Mesenchymal stem cell (in vitro differentiated cells and primary cell): ENCODE measurements at regions not wholly inside any gene's neighbourhood (a gene's known extent, or its start where the extent isn't known, plus 50 kb on each side); places are given as distances from the start of the nearest gene placed in this dataset.
A peak's percentile ranks its signal among the peaks of the same experiment; 100 is the strongest.

Experiments
- DNase-seq: peaks from one replicate; pipeline ENCODE4 v3.0.0-alpha.2; 2013
- H2AFZ ChIP-seq: one replicate; pipeline ENCODE4 v1.6.1; 2013; ENCODE audit warnings: low read depth, mild to moderate bottlenecking, control low read depth, inconsistent platforms, low read length, moderate library complexity
- H2AK5ac ChIP-seq: 2 replicates; pipeline ENCODE4 v1.6.1; 2013; ENCODE audit warnings: low read length, moderate library complexity, mild to moderate bottlenecking, inconsistent platforms; ENCODE audit not compliant: severe bottlenecking
- H2BK120ac ChIP-seq: one replicate; pipeline ENCODE4 v1.6.1; 2013; ENCODE audit warnings: low read depth, mild to moderate bottlenecking, inconsistent platforms, low read length, moderate library complexity
- H2BK12ac ChIP-seq, 2 experiments: one replicate each; pipeline ENCODE4 v1.6.1; 2013; ENCODE audit warnings: inconsistent platforms in 2 of 2, low read length in 2 of 2, mild to moderate bottlenecking in 2 of 2, moderate library complexity in 2 of 2, control low read depth in 1 of 2
- H2BK15ac ChIP-seq: one replicate; pipeline ENCODE4 v1.6.1; 2013; ENCODE audit warnings: mild to moderate bottlenecking, low read depth, inconsistent platforms; ENCODE audit not compliant: poor library complexity, severe bottlenecking
- H2BK5ac ChIP-seq: 2 replicates; pipeline ENCODE4 v1.6.1; 2013; ENCODE audit warnings: low read depth, mild to moderate bottlenecking, low read length, control low read depth, inconsistent platforms; ENCODE audit not compliant: poor library complexity, severe bottlenecking
- H3K14ac ChIP-seq, 2 experiments: one replicate each; pipeline ENCODE4 v1.6.1; 2013; ENCODE audit warnings: inconsistent platforms in 2 of 2, low read length in 2 of 2, control low read depth in 1 of 2, mild to moderate bottlenecking in 1 of 2, moderate library complexity in 1 of 2
- H3K18ac ChIP-seq, 2 experiments: one replicate each; pipeline ENCODE4 v1.6.1; 2013; ENCODE audit warnings: inconsistent platforms in 2 of 2, low read length in 2 of 2, control low read depth in 1 of 2, low read depth in 1 of 2, mild to moderate bottlenecking in 1 of 2
- H3K23ac ChIP-seq, 2 experiments: one replicate each; pipeline ENCODE4 v1.6.1; 2013; ENCODE audit warnings: inconsistent platforms in 2 of 2, low read length in 2 of 2, mild to moderate bottlenecking in 2 of 2, moderate library complexity in 2 of 2, control low read depth in 1 of 2
- H3K27ac ChIP-seq: 2 replicates; pipeline ENCODE4 v1.5.1; 2013; ENCODE audit warnings: mild to moderate bottlenecking, moderate library complexity, low read length, control low read depth, inconsistent platforms; ENCODE audit not compliant: poor library complexity, severe bottlenecking
- H3K27me3 ChIP-seq, 2 experiments: 2 replicates each; pipeline versions ENCODE4 v1.6.1 to v1.7.0; 2013; ENCODE audit warnings: low read length in 2 of 2, mild to moderate bottlenecking in 2 of 2, moderate library complexity in 2 of 2, control low read depth in 1 of 2, inconsistent platforms in 1 of 2; ENCODE audit not compliant: control insufficient read depth in 1 of 2, insufficient read depth in 1 of 2
- H3K36me3 ChIP-seq, 2 experiments: 2 replicates each; pipeline versions ENCODE4 v1.6.1 to v1.7.0; 2013; ENCODE audit warnings: low read length in 2 of 2, control low read depth in 1 of 2, inconsistent platforms in 1 of 2, low read depth in 1 of 2, mild to moderate bottlenecking in 1 of 2; ENCODE audit not compliant: insufficient read depth in 2 of 2, control insufficient read depth in 1 of 2
- H3K4ac ChIP-seq, 2 experiments: one replicate each; pipeline ENCODE4 v1.6.1; 2013; ENCODE audit warnings: inconsistent platforms in 2 of 2, low read length in 2 of 2, mild to moderate bottlenecking in 2 of 2, moderate library complexity in 2 of 2, control low read depth in 1 of 2, low read depth in 1 of 2
- H3K4me1 ChIP-seq: 2 replicates; pipeline ENCODE4 v1.6.1; 2013; ENCODE audit warnings: low read depth, low read length, control low read depth; ENCODE audit not compliant: control insufficient read depth, insufficient read depth
- H3K4me2 ChIP-seq: 2 replicates; pipeline ENCODE4 v1.6.1; 2013; ENCODE audit warnings: low read length, mild to moderate bottlenecking, inconsistent platforms; ENCODE audit not compliant: poor library complexity, severe bottlenecking
- H3K4me3 ChIP-seq, 2 experiments: 2 replicates each; pipeline versions ENCODE4 v1.5.1 to v1.7.0; 2013; ENCODE audit warnings: low read length in 2 of 2, mild to moderate bottlenecking in 2 of 2, control low read depth in 1 of 2, low read depth in 1 of 2; ENCODE audit not compliant: insufficient read depth in 1 of 2
- H3K79me1 ChIP-seq: replicated peaks from 2 replicates; pipeline ENCODE4 v1.6.1; 2013; ENCODE audit warnings: mild to moderate bottlenecking, control low read depth, low read length, inconsistent platforms; ENCODE audit not compliant: poor library complexity, severe bottlenecking
- H3K9ac ChIP-seq: 2 replicates; pipeline ENCODE4 v1.7.0; 2013; ENCODE audit warnings: mild to moderate bottlenecking, low read length, moderate library complexity
- H3K9me3 ChIP-seq: 2 replicates; pipeline ENCODE4 v1.7.0; 2013; ENCODE audit warnings: mild to moderate bottlenecking, low read length; ENCODE audit not compliant: control insufficient read depth
- H4K8ac ChIP-seq: one replicate; pipeline ENCODE4 v1.6.1; 2013; ENCODE audit warnings: inconsistent platforms, mild to moderate bottlenecking, low read length, moderate library complexity
- H4K91ac ChIP-seq: one replicate; pipeline ENCODE4 v1.6.1; 2013; ENCODE audit warnings: mild to moderate bottlenecking, low read length, inconsistent platforms
- WGBS: methylation state at CpG from one replicate; pipeline ENCODE4 v1.1.7; 2013; ENCODE audit warnings: mixed read lengths; 5-methylcytosine and 5-hydroxymethylcytosine counted together

DNA sequence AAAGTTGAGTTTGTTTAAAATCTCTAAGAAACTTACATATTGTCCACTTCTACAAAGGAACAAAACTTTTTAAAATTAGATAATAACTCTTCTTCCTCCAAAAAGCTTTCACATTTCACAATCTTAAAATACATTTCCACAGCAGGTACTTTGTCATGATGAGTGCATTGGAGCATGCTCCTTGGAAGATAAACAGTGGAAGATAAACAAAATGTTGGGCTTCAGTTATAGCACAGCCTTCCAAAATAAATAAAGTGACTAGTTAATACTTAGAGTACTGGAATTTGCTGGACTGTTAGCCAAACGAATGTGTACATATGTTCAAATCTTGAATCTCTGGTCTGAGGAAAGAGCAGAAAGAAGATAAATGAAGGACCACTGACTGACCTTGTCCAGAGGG lies 54.9 kb upstream of the PDE5A start:
- H3K27ac ChIP-seq: no peak overlapping the region
- H3K18ac ChIP-seq: peak overlapping the region; percentile 61 to 80
- WGBS: 0% methylated on average over 1 of the region's 1 CpG
- no peak overlapping the region for H3K23ac ChIP-seq
- DNase-seq: peak; percentile 75
- H3K9me3 ChIP-seq: no peaks in the 10 kb centered on the region
- H3K4ac ChIP-seq: no peak overlapping the region
- H2BK12ac ChIP-seq: peak overlapping the region in 1 of 2 experiments; percentile 23
- peak overlapping the region; percentile 47 for H4K8ac ChIP-seq
- H4K91ac ChIP-seq: no peak overlapping the region
- H2BK15ac ChIP-seq: no peak overlapping the region
- H2AFZ ChIP-seq: no peak overlapping the region
- no peak overlapping the region for H3K9ac ChIP-seq
- no peak overlapping the region for H2BK5ac ChIP-seq
- no peak overlapping the region for H3K14ac ChIP-seq
- no peak overlapping the region for H2AK5ac ChIP-seq
- H3K79me1 ChIP-seq: no peaks in the 10 kb centered on the region
- H2BK120ac ChIP-seq: no peak overlapping the region
- no peaks in the 10 kb centered on the region for H3K27me3 ChIP-seq
- H3K4me2 ChIP-seq: no peak overlapping the region
- H3K4me1 ChIP-seq: no peaks in the 10 kb centered on the region
- no peak overlapping the region for H3K4me3 ChIP-seq
- no peaks in the 10 kb centered on the region for H3K36me3 ChIP-seq

DNA sequence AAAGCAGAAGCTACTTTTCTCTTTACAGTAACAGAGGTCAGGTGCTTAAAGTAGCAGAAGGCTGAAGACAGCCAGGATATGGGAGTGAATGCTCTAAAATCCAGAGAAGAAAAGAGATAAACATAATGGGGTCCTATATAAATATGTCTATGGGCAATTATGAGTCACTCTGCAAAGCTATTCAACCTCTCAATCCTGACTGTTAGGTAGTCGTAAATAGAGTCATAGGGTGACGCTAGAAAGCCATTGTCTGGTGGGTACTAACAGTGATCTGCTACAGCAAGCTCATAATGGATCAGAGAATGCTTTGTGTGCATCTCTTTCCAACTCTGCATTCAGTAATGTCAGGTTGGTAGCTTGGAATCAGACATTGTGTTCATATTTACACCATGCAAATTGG lies 53.5 kb upstream of the PDE5A start:
- Histone ChIP-seq H2AK5ac (no peak overlapping the region), H4K91ac (no peak overlapping the region)

DNA sequence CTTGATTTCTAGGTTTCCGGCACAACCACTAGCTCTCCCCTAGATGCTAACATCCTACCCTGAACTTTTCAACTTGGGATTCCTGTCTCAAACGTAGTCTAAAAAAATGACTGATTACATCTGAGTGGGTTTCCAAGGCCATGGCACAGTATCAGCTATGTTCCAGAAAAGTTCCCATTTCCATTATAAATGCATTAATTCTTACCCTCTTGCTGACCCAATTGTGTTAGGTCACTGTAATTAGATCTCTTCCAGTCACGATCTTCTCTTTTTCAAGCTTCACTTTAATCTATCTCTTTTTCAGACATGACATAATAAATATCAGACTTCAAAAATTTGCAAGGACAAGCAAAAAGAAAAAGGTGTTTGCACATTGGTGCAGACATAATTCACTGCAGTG lies 50.6 kb upstream of the PDE5A start:
- WGBS: 47% methylated on average over 3 of the region's 3 CpGs
- Histone ChIP-seq H3K9ac (no peak overlapping the region), H3K36me3 (no peaks in the 10 kb centered on the region), H2BK15ac (no peak overlapping the region), H2AK5ac (no peak overlapping the region), H2BK12ac (no peak overlapping the region), H3K14ac (no peak overlapping the region), H3K23ac (no peak overlapping the region), H2AFZ (no peak overlapping the region), H3K4ac (no peak overlapping the region), H4K91ac (no peak overlapping the region), H3K79me1 (no peaks in the 10 kb centered on the region), H3K4me3 (no peak overlapping the region), H3K27me3 (no peaks in the 10 kb centered on the region), H2BK5ac (no peak overlapping the region), H3K4me1 (no peaks in the 10 kb centered on the region), H3K18ac (peak overlapping the region in 1 of 2 experiments; percentile 9), H2BK120ac (no peak overlapping the region), H3K27ac (no peak overlapping the region), H3K4me2 (no peak overlapping the region), H3K9me3 (no peaks in the 10 kb centered on the region), H4K8ac (no peak overlapping the region)
- no peak for DNase-seq

More for the DNA sequence above, 53.5 kb upstream of the PDE5A start:
- Histone ChIP-seq H3K9me3 (no peaks in the 10 kb centered on the region), H3K14ac (no peak overlapping the region), H3K27ac (no peak overlapping the region), H2BK120ac (no peak overlapping the region), H3K9ac (no peak overlapping the region), H2AFZ (no peak overlapping the region), H3K23ac (no peak overlapping the region), H3K36me3 (no peaks in the 10 kb centered on the region), H3K18ac (peak overlapping the region; percentile 28 to 92), H4K8ac (peak overlapping the region; percentile 64), H2BK5ac (no peak overlapping the region), H2BK12ac (peak overlapping the region; percentile 37 to 84), H2BK15ac (no peak overlapping the region), H3K4me3 (no peak overlapping the region), H3K4ac (no peak overlapping the region), H3K4me2 (no peak overlapping the region), H3K27me3 (no peaks in the 10 kb centered on the region), H3K4me1 (no peaks in the 10 kb centered on the region), H3K79me1 (no peaks in the 10 kb centered on the region)
- 37% methylated on average over 2 of the region's 2 CpGs for WGBS
- no peak for DNase-seq

DNA sequence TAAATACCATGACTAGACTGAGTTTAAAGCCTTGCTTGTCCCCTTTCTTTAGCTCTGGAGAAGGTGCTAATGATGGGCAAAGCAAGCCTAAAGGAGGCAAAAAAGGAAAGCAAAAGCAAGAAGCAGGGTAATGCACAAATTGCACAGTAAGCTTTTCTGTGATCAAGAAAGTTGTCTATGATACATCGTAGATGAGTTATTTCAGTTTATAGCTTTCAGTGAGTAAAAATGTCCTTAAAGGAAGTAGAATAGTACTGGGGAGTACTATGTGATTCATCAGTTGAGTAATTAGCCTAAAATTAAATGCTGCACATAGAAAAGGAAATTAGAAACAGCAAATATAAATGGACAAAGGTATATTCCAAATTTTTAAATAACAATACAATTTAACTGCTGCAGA lies 50.2 kb upstream of the PDE5A start:
- no peak overlapping the region for H4K8ac ChIP-seq
- no peak overlapping the region for H3K27ac ChIP-seq
- H2AFZ ChIP-seq: no peak overlapping the region
- no peak overlapping the region for H3K23ac ChIP-seq
- no peak overlapping the region for H2BK5ac ChIP-seq
- no peaks in the 10 kb centered on the region for H3K27me3 ChIP-seq
- H3K4me2 ChIP-seq: no peak overlapping the region
- H4K91ac ChIP-seq: no peak overlapping the region
- H3K79me1 ChIP-seq: no peaks in the 10 kb centered on the region
- H2BK12ac ChIP-seq: no peak overlapping the region
- H3K9me3 ChIP-seq: no peaks in the 10 kb centered on the region
- H2BK120ac ChIP-seq: no peak overlapping the region
- DNase-seq: no peak
- peak overlapping the region in 1 of 2 experiments; percentile 57 for H3K4me3 ChIP-seq
- no peak overlapping the region for H3K4ac ChIP-seq
- WGBS: 31% methylated on average over 1 of the region's 1 CpG
- no peak overlapping the region for H2BK15ac ChIP-seq
- H3K36me3 ChIP-seq: no peaks in the 10 kb centered on the region
- H3K9ac ChIP-seq: peak overlapping the region; percentile 37
- no peak overlapping the region for H2AK5ac ChIP-seq
- H3K14ac ChIP-seq: no peak overlapping the region
- H3K18ac ChIP-seq: no peak overlapping the region
- no peaks in the 10 kb centered on the region for H3K4me1 ChIP-seq
